CD14-positive monocyte (primary cell): ENCODE measurements at regions not wholly inside any gene's neighbourhood (a gene's known extent, or its start where the extent isn't known, plus 50 kb on each side); places are given as distances from the start of the nearest gene placed in this dataset.

Source experiments
- DNase-seq, 3 donors: peaks; one replicate each; pipeline ENCODE4 v3.0.0-alpha.2; 2011 to 2022
- H2AFZ ChIP-seq: 2 replicates; pipeline ENCODE4 v1.6.0; 2012; ENCODE audit warnings: mild to moderate bottlenecking, low read depth, low read length, inconsistent platforms; ENCODE audit not compliant: insufficient read depth, poor library complexity, severe bottlenecking
- H3K27ac ChIP-seq, 2 donors: 1 replicate in 1 of 2; 2 replicates in 1 of 2; pipeline ENCODE4 v1.5.1; 2012 to 2013; ENCODE audit warnings: low read length in 2 of 2, control low read depth in 1 of 2, inconsistent platforms in 1 of 2, low read depth in 1 of 2, mild to moderate bottlenecking in 1 of 2
- H3K27me3 ChIP-seq, 2 donors: one replicate each; pipeline versions ENCODE4 v1.6.0 to v1.6.1; 2011 to 2013; ENCODE audit warnings: low read length in 2 of 2; ENCODE audit not compliant: control insufficient read depth in 2 of 2, insufficient read depth in 2 of 2
- H3K36me3 ChIP-seq, 2 donors: replicated peaks in 1 of 2; 1 replicate in 1 of 2; 2 replicates in 1 of 2; pipeline versions ENCODE4 v1.5.1 to v1.6.1; 2012 to 2013; ENCODE audit warnings: low read length in 2 of 2, control low read depth in 1 of 2, inconsistent platforms in 1 of 2, mild to moderate bottlenecking in 1 of 2; ENCODE audit not compliant: insufficient read depth in 2 of 2, control insufficient read depth in 1 of 2
- H3K4me1 ChIP-seq, 2 donors: 1 replicate in 1 of 2; 2 replicates in 1 of 2; pipeline versions ENCODE4 v1.5.1 to v1.6.1; 2012 to 2013; ENCODE audit warnings: low read length in 2 of 2, control low read depth in 1 of 2, inconsistent platforms in 1 of 2, mild to moderate bottlenecking in 1 of 2, moderate library complexity in 1 of 2; ENCODE audit not compliant: insufficient read depth in 2 of 2, control insufficient read depth in 1 of 2
- H3K4me2 ChIP-seq: replicated peaks from 2 replicates; pipeline ENCODE3; 2012; ENCODE audit warnings: low read length, moderate library complexity, mild to moderate bottlenecking; ENCODE audit not compliant: poor library complexity, severe bottlenecking; ENCODE audit errors: extremely low read depth
- H3K4me3 ChIP-seq, 3 experiments: fragments of 200-600 bp in 1 of 3; sonication (generic) in 1 of 3; replicated peaks in 1 of 3; 1 replicate in 2 of 3; 2 replicates in 1 of 3; pipeline ENCODE4 v1.5.1; 2011 to 2013; ENCODE audit warnings: low read length in 3 of 3, mild to moderate bottlenecking in 3 of 3, control low read depth in 2 of 3, low read depth in 2 of 3, inconsistent platforms in 1 of 3, moderate library complexity in 1 of 3
- H3K79me2 ChIP-seq: 2 replicates; pipeline ENCODE4 v1.6.0; 2012; ENCODE audit warnings: mild to moderate bottlenecking, control low read depth, inconsistent platforms, low read length, moderate library complexity; ENCODE audit not compliant: insufficient read depth
- H3K9ac ChIP-seq: 2 replicates; pipeline ENCODE4 v1.6.0; 2017; ENCODE audit warnings: low read length, mild to moderate bottlenecking; ENCODE audit not compliant: insufficient read depth, poor library complexity, severe bottlenecking
- H3K9me3 ChIP-seq, 2 donors: replicated peaks in 1 of 2; 1 replicate in 1 of 2; 2 replicates in 1 of 2; pipeline versions ENCODE4 v1.5.1 to v1.6.1; 2012 to 2013; ENCODE audit warnings: low read length in 2 of 2, control low read depth in 1 of 2; ENCODE audit not compliant: control insufficient read depth in 1 of 2, insufficient read depth in 1 of 2
- H4K20me1 ChIP-seq: 2 replicates; pipeline ENCODE4 v1.6.0; 2012; ENCODE audit warnings: mild to moderate bottlenecking, low read length, control low read depth, moderate library complexity; ENCODE audit not compliant: insufficient read depth
- H3K27ac Mint-ChIP-seq, 7 donors: one replicate each; pipeline ENCODE4 v1.8.0; 2020; ENCODE audit warnings: mild to moderate bottlenecking in 7 of 7, mixed read lengths in 7 of 7, moderate library complexity in 6 of 7, inconsistent platforms in 2 of 7
- H3K27me3 Mint-ChIP-seq, 3 donors: one replicate each; pipeline ENCODE4 v1.8.0; 2021 to 2022; ENCODE audit warnings: low read depth in 3 of 3, mild to moderate bottlenecking in 3 of 3, mixed read lengths in 3 of 3, moderate library complexity in 3 of 3, inconsistent platforms in 1 of 3
- H3K36me3 Mint-ChIP-seq, 2 donors: one replicate each; pipeline ENCODE4 v1.8.0; 2020; ENCODE audit warnings: mixed read lengths in 2 of 2, inconsistent platforms in 1 of 2, mild to moderate bottlenecking in 1 of 2
- H3K4me1 Mint-ChIP-seq: one replicate; pipeline ENCODE4 v1.8.0; 2020; ENCODE audit warnings: mild to moderate bottlenecking, mixed read lengths
- H3K4me3 Mint-ChIP-seq, 2 donors: one replicate each; pipeline ENCODE4 v1.8.0; 2020; ENCODE audit warnings: mild to moderate bottlenecking in 2 of 2, mixed read lengths in 2 of 2, moderate library complexity in 1 of 2
- H3K9me3 Mint-ChIP-seq, 7 donors: one replicate each; pipeline ENCODE4 v1.8.0; 2020 to 2022; ENCODE audit warnings: mixed read lengths in 7 of 7, mild to moderate bottlenecking in 6 of 7, moderate library complexity in 6 of 7, inconsistent platforms in 2 of 7
- CTCF ChIP-seq: fragments of 200-600 bp; IDR thresholded peaks from one replicate; pipeline ENCODE4 v1.8.0; 2022; ENCODE audit warnings: antibody characterized with exemption, mild to moderate bottlenecking
- WGBS: methylation state at CpG from one replicate; pipeline ENCODE4 v1.1.5; 2013; ENCODE audit warnings: missing lambda C conversion rate; ENCODE audit not compliant: insufficient coverage; 5-methylcytosine and 5-hydroxymethylcytosine counted together
- intact Hi-C, 2 donors: fragments of 100-400 bp; cut with micrococcal nuclease; formaldehyde crosslinking; loops; one replicate each; pipeline versions ENCODE4 v1.15.0 to v1.15.1; 2023

- no peaks in the 10 kb centered on the region for H3K4me1 ChIP-seq
- Mint-ChIP-seq H3K36me3 (no peaks in the 10 kb centered on the region), H3K4me1 (no peaks in the 10 kb centered on the region), H3K4me3 (no peak overlapping the region), H3K9me3 (peaks cover 0 to 6% (median 0%) of the 10 kb centered on the region in 7 donors), H3K27me3 (no peaks in the 10 kb centered on the region), H3K27ac (no peak overlapping the region)
- 67% methylated on average over 1 of the region's 2 CpGs for WGBS
- peaks cover 0 to 4% of the 10 kb centered on the region in 2 donors for H3K9me3 ChIP-seq
- no peak overlapping the region for H3K4me2 ChIP-seq
- no peak overlapping the region for H3K4me3 ChIP-seq
- H3K27me3 ChIP-seq: no peaks in the 10 kb centered on the region
- H4K20me1 ChIP-seq: no peaks in the 10 kb centered on the region
- no peaks in the 10 kb centered on the region for H3K36me3 ChIP-seq
- no peak for TF ChIP-seq CTCF
- no peak for DNase-seq
- no peak overlapping the region for H2AFZ ChIP-seq
- no peak overlapping the region for H3K27ac ChIP-seq
- H3K9ac ChIP-seq: no peak overlapping the region
- intact Hi-C loops: no loop called here
- H3K79me2 ChIP-seq: no peaks in the 10 kb centered on the region
Measured at GRCh38 chr9:12066455-12067035, 626.6 kb upstream of the TYRP1 start.

DNA sequence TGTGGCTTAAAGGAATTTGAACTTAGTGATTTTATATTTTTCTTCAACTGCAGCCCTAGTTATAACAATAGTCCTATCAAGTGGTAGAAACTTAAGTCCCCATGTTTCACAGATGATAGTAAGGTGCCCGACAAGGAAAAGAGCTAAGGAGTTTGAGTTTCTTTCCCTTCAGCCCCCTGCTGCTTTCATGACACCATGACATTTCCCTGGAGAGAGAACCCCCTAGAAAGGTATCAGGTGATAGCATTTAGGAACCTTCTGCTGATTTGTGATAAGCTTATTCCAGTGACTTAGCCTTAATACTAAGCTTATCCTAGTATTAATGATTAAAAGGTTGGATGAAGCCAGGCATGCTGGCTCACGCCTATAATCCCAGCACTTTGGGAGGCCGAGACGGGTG lies 623.8 kb upstream of the TYRP1 start:
- H3K4me1 ChIP-seq: no peaks in the 10 kb centered on the region
- Mint-ChIP-seq H3K4me1 (no peaks in the 10 kb centered on the region), H3K27me3 (peaks cover 0 to 1% (median 0%) of the 10 kb centered on the region in 3 donors), H3K9me3 (peaks cover 1 to 12% (median 3%) of the 10 kb centered on the region in 7 donors), H3K36me3 (no peaks in the 10 kb centered on the region), H3K4me3 (no peak overlapping the region), H3K27ac (no peak overlapping the region)
- 78% methylated on average over 3 of the region's 4 CpGs for WGBS
- no peak overlapping the region for H3K4me2 ChIP-seq
- no peak for DNase-seq
- H3K27me3 ChIP-seq: no peaks in the 10 kb centered on the region
- intact Hi-C loops: no loop called here
- no peaks in the 10 kb centered on the region for H4K20me1 ChIP-seq
- no peaks in the 10 kb centered on the region for H3K36me3 ChIP-seq
- H2AFZ ChIP-seq: no peak overlapping the region
- no peak overlapping the region for H3K27ac ChIP-seq
- no peak for TF ChIP-seq CTCF
- peaks cover 4 to 12% of the 10 kb centered on the region in 2 donors for H3K9me3 ChIP-seq
- H3K79me2 ChIP-seq: no peaks in the 10 kb centered on the region
- H3K4me3 ChIP-seq: no peak overlapping the region
- H3K9ac ChIP-seq: no peak overlapping the region
